NCI-H2081 (cell line): ENCODE measurements at regions not wholly inside any gene's neighbourhood (a gene's known extent, or its start where the extent isn't known, plus 50 kb on each side); places are given as distances from the start of the nearest gene placed in this dataset.
A peak's percentile ranks its signal among the peaks of the same experiment; 100 is the strongest.
"Not testable (repeated sequence)": the region's sequence is repeated elsewhere in the genome, so short reads cannot be mapped to it uniquely, and the experiment has no call there.

Experiments
- DNase-seq, 2 experiments: peaks; one replicate each; lab custom pipeline; 2025; lab: John Stamatoyannopoulos, UW

DNA sequence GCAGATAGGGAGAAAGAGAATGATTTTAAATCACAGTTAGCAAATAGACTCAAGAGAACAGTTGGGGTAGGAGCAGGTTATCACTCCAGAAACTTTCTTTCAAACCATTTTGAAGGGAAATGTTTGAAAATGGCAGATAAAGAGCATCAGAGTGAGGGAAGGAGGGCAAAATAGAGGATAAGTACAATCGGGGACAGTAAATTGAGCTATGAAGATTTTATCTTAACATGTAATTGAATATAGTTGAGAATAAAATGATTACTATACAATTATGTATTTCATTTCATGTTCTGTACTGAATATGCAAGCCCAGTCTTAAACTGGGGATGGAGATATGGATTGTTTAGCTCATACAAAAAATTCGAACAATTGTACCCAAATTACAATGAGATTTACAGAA is 54.0 kb downstream of the MAP10 start:
- no peak for DNase-seq

DNA sequence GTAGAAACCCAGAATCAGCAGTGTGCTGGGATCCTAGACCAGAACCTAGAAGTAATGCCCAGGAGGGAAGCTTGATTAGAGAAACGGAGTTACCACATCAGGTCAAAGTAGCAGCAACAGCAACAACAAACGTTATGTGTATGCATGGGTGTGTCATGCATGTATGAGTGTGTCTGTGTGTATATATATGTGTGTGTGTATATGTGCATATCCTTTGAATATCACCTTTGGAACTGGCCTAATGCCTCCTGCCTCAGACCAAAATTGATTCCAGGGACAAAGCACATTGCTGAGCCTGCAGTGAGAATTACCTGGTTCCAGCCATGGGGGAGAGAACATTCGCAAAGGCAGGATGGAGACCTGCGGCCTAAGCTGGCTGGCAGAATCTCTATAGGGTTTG is 55.9 kb downstream of the MAP10 start:
- no peak for DNase-seq

DNA sequence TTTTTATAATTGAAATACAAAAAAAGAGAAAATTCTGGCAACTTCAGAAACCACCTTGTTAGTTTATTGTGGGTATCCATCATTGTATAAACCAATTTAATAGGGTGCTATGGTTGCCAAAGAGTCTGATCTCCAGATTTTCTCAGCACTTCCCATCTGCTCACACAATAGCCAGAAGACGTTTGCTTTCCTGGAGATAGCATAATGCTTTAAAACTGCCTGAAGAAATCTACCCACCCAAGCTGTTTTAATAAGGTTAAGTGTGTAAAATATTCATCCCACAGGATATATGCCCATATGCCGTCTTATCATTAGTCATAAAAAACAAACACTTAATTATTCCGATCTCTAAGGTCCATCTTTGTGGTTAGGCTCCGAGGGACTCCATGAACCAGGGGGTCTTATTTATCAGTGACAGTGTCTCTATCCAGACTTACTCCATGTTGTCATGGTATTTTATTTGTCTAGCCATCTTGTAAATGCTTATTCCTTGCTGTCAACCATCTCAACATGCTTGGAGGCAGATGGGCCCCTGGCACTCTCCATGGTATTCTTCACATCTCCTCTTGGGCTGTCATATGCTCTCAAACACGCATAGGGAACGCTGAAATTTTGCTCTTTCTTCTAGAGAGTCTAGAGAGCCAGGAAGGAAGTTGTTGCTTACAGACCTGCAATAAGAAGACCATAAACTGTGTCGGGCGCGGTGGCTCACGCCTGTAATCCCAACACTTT is 58.5 kb downstream of the MAP10 start:
- no peak for DNase-seq

DNA sequence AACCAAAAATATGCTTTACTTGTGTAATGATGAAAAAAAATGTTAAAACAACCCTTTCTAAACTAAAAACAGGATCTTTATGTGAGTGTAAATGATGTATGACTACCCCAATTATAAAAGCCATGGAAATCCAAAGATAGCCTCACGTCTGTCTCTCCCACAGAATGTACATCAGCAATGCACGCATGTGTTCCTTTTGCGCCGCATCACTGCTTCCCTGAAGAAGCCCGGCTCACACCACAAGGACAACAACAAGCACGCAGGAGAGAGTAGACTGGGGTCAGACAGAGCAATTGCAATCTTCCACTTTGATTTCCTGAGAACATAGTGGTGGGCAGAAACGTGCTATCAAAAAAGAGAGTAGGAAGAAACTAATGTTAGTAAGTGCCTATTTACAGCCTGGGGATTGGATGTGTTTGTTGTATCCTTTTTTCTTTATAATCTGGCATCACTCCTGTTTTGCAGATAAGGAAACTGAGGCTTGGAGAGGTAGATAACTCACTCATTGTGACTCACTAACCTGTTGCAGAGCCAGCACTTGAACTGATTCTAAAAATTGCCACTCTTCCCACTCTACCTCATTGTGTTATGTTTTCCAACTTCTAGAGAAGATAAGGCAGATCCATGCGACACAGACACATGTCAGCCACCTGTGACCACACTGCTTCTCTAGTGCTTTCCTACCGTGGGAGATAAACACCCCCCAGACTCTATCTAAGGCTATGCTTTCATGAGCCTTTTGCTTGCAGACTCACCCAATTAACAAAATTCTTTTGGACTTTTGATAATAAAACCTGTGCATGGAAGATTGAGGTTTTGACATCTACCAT is 60.1 kb downstream of the MAP10 start:
- no peak for DNase-seq

DNA sequence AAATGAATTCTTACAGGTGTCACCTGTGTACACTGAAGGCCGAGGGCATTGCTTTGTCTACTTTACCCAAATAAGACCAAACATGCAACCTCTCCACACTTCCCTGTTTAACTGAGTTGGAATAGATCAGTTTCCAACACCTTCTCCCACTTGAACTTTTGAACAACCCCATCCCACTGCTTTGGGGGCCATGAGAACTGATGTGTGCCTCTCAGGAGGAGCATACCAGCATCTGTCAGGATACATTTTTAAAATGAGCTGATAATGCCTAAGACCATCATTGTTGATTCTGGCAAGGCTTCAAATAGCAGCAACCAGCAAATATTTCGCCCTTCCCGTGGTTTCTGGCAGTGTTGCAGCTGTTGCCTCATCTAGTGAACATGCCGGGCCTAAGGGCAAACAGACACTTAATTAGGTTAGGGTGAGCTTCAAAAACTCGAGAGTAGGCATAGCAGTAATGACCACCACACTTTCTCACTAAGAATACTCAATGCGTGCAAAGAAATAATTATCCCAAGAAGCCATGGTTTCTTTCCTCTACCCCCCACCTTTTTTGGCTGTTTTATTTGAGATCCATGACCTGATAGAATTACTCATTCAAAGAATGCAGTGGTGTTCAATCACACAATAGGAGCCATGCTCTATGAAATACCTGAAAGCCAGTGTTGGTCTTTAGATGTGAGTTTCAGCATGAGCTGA is 63.7 kb downstream of the MAP10 start:
- DNase-seq = peak; percentile 40 to 78

DNA sequence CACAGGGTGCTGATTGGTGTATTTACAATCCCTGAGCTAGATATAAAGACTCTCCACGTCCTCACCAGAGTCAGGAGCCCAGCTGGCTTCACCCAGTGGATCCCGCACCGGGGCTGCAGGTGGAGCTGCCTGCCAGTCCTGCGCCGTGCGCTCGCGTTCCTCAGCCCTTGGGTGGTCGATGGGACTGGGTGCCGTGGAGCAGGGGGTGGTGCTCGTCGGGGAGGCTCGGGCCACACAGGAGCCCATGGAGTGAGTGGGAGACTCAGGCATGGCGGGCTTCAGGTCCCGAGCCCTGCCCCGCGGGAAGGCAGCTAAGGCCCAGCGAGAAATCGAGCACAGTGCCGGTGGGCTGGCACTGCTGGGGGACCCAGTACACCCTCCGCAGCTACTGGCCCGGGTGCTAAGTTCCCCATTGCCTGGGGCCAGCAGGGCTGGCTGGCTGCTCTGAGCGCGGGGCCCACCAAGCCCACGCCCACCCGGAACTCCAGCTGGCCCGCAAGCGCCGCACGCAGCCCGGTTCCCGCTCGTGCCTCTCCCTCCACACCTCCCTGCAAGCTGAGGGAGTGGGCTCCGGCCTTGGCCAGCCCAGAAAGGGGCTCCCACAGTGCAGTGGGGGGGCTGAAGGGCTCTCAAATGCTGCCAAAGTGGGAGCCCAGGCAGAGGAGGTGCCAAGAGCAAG is 66.2 kb downstream of the MAP10 start:
- not testable (repeated sequence) for DNase-seq

DNA sequence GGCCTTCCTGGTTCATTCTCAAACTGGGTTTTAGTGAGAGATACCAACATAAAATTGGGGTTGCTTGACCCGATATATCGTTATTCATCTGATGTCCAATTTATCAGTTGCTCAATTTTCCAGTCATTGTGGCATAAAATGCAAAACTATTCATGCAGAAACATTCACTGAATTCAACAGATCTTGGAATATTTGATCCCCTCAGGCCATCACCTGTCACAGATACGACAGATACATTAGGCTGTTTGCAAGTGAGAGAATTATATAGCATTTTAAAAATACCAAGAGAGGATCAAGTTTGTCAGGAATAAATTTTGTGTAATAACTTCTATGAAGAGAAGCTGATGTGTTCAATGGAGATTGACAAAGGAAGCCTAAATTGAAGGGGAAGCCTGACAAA is 67.1 kb downstream of the MAP10 start:
- no peak for DNase-seq

DNA sequence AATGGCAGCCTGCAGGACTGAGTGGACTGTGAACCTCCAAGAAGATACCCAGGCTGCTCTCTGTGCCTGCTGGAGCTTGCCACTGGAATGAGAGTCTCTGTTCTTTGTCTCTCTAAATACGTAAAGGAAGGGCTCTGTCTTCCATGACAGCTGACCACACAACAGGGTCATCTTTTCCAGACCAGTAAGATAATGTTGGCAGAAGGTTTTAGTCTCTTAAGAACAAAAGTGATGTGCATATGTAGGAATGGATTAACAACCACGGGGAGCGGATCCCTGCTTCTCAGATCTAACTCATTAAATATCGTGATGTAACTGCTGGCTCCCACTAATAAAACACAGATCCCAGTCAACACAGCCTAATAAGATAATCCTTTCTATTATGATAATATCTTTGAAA is 67.5 kb downstream of the MAP10 start:
- DNase-seq = no peak

DNA sequence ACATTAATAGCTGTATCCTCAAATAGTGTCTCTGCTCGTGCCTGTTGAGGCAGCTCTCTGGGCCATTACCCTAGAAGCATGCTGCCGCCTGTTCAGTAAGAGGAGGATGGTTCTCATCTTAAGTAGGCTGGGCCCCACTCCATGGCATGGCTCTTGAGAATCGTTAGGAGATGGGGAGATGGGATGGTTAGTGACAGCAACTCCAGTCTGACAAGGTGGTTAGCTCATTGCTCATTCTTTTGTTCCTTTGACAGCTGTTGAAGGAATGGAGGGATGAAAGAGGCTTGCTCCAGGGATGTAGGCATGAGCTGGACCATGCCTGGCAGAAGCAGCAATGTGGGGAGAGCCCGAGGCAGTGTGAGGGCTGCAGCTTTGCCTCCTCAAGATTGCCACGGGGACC is 68.2 kb downstream of the MAP10 start:
- no peak for DNase-seq

DNA sequence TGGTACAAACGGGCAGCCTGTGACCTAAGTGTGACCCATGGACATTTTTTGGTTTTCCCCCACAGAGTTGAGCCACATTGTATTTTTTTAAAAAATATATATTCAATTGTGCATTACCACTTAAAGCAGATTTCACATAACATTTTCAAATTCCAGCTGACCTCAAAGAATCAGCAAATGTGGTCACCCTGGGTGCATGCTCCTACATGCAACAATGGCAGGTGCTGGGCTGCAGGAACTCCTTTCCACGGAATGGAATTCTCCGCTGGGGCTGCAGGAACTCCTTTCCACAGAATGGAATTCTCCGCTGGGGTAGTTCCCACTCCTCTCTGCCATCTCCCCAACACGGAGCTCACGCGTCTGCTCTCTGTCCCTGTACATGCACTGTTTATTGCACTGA is 68.7 kb downstream of the MAP10 start:
- DNase-seq = no peak

DNA sequence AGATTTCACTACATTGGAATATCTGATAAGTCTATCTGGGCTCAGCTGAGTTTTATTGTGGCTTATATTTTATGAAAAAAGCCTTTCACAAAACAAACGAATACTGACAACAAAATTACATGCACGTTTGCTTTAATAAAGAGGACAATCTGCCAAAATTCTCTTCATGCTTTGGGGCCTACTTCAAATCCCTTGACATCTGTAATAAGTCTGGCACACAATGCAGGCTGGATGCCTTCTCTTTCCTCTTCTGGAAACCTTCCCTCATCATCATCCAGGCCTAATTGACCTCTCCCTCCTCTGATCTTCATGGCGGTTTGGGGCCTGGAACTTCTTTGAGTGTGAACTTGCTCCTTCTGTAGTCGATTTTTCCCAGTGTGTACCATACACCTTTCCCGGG is 70.3 kb downstream of the MAP10 start:
- DNase-seq = no peak

DNA sequence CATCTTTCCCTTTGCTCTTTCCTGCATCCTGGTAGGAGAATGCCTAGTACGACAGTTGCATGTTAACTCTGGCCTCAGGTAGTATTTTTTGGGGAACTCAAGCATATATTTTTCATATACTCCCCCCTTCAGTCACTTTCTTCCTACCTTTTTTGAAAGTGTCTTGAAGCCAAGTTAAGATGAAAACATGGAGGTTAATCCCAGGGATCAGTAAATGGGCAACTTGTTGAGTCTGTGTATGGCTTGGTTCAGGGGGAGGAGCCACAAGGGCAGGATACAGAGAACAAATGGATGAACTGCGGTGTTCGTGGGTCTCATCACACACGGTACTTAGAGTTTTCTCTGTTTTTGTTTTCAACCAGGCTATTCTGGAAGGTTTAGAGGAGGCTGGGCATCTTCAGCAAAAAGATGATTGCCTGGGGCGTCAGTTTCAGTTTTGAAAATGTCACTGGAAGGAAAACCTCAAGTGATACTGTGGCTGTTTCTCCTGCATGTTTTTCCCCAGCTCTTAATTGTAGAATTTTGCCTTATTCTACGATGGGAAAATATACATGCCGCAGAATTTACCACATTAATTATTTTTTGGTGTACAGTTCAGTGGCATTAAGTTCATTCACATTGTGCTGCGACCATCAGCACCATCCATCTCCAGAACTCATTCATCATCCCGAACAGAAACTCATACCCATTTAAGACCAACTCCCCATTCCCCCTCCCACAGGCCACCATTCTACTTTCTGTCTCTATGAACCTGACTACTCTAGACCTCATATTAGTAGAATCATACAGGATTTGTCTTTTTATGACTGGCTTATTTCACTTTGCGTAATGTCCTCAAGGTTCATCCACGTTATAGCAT is 71.5 kb downstream of the MAP10 start:
- no peak for DNase-seq

DNA sequence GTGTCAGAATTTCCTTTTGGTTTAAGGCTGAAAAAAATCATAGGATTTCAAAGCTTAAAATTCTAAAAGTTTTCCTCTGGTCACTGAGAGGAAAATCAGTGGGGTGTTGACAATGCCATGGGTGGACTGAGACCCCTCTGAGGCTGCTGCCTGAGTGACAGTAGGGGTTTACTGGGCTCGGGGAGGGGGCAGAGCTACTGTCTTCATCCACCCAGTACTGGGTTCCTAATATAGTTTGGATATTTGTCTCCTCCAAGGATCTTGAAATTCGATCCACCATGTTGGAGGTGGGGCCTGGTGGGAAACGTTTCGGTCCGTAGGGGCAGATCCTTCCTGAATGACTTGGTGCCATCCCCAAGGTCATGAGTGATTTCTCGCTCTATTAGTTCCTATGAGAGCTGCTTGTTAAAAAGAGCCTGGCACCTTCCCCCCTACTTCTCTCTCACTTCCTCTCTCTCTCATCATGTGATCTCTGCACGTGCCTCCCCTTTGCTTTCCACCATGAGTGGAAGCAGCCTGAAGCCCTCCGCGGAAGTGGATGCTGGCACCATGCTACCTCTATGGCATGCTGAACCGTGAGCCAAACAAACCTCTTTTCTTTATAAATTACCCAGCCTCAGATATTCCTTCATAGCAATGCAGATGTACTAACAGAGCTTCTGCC is 72.3 kb downstream of the MAP10 start:
- no peak for DNase-seq

DNA sequence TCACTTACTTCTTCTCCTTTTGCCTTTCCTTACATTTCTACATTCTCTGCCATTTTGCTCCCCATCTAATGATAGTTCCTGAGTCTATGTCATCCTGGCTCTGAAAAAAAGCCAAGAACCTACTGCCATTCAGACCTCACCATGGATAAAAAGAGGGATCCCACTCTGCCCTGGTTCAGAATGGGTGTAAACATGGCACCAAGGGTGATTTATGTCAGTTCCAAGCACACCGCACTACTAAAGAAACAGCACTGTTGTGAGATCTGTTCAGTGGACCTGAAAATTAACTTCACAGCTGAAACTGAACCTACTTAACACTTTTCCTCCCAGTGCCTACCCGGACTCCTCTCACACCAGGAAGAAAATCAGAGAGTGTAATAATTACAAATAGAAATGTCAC is 72.3 kb upstream of the NTPCR start:
- no peak for DNase-seq

DNA sequence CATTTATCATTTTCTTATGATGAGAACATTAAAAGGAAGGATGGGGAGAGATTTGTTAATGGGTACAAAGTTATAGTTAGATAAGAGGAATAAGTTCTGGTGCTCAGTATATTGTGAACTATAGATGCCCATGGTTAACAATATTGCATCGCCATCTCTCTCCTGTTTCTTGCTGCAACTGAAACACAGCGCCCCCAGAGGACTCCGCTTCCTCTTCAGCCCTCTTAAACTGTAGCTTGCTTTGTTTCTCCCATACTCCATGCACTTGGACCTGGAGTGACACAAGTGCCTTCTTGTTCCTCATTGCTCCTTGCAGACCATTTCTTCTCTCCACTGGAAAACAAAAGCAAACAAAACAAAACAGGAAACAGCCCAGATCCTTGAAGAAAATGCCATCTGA is 70.1 kb upstream of the NTPCR start:
- no peak for DNase-seq

DNA sequence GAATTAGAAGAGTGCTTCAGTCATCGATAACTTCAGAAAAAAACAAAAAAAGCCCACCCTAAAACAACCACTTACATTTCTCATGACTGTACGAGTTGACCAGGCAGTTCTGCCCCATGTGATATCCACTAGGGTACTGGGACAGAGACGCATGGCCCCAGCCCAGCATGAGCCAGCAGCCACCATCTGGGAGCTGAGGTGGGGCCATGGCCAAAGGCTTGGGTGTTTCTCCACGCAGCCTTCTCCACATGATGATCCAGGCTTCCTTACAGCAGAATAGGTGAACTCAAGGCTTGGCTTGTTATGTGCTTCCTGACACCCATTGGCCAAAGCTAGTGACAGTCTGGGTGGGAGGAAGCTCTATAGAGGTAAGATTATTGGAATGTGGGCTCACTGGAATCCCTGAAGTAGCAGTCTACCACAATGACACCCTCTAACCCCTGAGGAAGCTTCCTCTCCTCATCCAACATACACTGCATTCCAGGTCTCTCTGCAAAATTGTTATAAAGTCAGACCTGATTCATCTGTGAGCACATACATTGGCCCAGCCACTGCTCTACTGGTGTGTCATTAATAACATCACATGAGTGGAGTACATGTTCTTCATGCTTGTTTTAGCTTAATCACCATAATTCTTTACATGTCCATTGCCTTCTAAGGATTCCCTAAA is 66.3 kb upstream of the NTPCR start:
- no peak for DNase-seq

DNA sequence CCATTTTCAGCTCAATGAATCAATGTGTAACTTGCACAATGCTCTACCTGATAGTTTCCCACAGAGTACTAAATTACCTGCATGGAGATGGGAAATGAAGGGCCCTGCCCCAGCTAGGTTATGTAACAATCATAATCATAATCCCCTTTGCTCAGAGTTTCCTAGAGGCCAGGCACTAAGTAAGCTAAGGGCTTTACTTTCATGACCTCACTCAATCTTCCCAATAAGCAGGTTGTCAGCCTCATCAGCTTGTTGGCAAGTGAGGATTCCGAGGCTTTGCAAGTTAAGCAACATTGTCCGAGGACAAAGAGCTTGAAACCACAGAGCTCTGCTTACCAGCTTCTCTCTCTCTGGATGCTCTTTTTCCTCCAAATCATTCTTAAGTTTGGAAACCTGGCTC is 64.1 kb upstream of the NTPCR start:
- DNase-seq = no peak

DNA sequence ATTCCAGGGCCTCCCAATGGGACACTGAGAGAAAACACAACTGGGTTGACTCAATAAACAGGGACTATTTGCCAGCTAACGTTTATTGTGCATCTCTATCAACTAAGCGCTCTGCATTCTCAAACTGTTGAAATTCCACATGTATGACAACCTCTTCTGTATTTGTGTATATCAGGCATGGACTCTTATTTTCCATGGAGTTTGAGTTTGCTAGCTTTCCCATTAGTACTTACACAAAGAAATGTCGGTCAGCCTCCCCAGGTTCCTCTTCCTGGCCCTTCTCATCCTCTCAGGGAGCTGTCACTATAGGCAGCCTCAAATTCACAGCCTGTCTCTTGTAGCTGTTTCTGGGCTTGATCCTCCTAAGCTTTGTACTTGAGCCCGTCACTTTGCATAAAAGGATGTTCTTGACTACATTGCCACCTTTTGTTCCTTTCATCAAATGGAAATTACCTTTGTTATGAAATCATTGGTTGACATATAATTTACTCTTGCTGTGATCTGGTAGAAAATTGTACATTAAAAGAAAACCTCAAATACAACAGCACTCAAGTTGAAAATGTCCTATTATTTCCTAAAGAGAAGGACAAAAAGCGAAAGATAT is 60.0 kb upstream of the NTPCR start:
- DNase-seq = no peak

DNA sequence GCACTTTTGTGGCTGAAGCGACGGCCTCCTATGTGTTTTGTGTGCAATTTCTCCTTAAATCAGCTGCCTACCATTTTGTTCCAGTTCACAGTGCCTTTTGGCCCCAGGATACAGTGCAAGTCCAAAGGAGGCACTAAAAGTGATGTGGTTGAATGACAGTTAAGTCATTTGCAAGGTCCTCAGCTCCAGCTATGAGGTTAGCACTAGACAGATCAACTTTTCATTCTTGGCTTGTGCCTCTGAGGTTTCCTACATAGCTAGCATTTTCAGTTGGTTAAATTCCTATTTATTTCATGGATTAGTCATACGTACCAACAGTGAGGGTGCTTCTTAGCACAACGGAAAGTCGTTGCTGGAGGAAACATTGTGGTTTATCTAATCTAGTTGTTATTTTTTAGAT is 59.3 kb upstream of the NTPCR start:
- no peak for DNase-seq
